ENCODE measurements at regions not wholly inside any gene's neighbourhood (a gene's known extent, or its start where the extent isn't known, plus 50 kb on each side); places are given as distances from the start of the nearest gene placed in this dataset.
"Not testable (repeated sequence)": the region's sequence is repeated elsewhere in the genome, so short reads cannot be mapped to it uniquely, and the experiment has no call there.

DNA sequence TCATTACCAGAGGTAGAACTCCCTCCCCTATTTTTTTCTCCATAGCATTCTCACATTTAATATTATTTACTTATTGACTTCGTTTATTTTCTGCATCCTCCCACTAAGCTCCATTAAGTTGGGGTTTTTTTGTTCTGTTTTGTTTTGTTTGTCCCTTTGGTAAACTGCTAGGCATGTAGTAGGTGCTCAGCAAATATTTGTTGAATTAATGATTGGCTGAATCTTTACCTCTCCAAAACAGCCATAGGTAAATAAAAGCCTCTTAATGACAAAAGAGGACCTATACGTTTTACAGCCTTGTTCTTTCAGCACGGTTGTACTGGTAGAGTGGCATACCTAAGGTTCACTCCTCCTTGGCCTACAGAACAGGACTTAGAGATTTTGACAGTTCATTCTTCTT is 52.0 kb downstream of the PRORP start:
- DNase-seq, result no peak

- DNase-seq, result no peak
These were observed 57.8 kb downstream of the PRORP start for GRCh38 chr14:35180179-35180578.

GRCh38 chr14:35184891-35185290 is 62.5 kb downstream of the PRORP start:
- DNase-seq, result not testable (repeated sequence)

- DNase-seq, result no peak
These were observed 67.1 kb downstream of the PRORP start for GRCh38 chr14:35189422-35189821.

DNA sequence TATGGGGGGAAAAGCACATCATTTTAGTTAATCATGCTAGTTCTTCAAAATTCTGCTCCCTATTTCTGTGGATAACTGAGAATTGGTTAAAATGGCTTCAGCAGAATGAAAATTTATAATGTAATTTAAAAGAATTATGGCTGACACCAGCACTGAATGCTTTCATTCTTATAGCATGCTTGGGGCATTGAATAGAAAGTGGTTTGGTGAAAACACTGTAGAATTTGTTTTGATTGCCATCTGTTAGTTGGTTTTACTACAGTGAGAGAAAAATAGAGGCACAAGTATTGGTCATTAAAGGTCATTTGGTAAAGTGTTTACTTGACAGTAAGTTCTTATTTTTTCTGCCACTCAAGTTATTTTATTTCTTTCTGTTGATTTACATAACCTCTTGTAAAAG is 70.8 kb downstream of the PRORP start:
- DNase-seq, result no peak

DNA sequence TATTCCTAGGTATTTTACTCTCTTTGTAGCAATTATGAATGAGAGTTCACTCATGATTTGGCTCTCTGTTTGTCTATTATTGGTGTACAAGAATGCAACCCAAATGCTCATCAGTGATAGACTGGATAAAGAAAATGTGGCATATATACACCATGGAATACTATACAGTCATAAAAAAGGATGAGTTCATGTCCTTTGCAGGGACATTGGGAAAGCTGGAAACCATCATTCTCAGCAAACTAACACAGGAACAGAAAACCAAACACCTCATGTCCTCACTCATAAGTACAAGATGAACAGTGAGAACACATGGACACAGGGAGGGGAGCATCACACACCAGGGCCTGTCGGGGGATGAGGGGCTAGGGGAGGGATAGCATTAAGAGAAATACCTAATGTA is 71.8 kb downstream of the PRORP start:
- DNase-seq, result not testable (repeated sequence)

GRCh38 chr14:35196571-35196970 is 74.2 kb downstream of the PRORP start:
- DNase-seq, result no peak

DNA sequence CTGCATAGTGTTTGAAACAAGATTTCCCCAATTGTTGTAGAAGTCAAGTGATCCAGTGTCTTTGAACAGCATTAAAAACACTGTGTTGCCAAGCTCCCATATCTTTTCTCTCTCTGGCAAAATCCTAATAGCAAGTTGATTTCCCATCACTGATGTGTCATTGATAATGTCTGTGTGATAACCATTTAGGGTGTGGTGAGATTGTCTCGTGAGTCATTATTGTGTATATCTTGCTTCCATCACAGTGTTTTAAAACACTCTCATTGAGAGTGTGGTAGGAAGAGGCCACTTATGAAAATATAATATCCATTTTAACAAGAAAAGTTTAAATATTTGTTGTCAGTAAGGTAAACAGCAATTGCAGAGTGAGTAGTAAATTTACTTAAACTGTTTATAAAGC is 74.7 kb downstream of the PRORP start:
- peak; percentile 13 for DNase-seq

GRCh38 chr14:35201066-35201465 is 78.7 kb downstream of the PRORP start:
- no peak for DNase-seq

- no peak for DNase-seq
These were observed 79.8 kb downstream of the PRORP start for GRCh38 chr14:35202195-35202594.

- DNase-seq, result no peak
These were observed 83.4 kb downstream of the PRORP start for GRCh38 chr14:35205737-35206136.

DNA sequence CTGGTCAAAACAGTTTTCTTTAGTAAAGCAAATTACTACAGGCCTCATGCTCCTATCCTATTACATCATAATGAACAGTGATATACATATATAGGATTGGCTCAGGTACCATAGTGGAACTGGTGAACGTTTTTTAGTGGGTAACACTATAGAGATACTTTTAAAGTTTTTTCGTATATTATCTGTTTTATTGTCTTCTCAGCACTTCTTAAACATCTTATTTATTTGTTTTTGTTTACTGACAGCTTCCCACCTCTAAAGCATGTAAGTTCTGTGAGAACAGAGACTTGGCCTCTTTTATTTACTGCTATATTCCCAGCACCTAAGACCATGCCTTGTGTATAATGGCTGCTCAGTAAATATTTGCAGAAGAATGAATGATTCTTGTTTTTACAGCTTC is 81.1 kb upstream of the PSMA6 start:
- DNase-seq, result no peak

DNA sequence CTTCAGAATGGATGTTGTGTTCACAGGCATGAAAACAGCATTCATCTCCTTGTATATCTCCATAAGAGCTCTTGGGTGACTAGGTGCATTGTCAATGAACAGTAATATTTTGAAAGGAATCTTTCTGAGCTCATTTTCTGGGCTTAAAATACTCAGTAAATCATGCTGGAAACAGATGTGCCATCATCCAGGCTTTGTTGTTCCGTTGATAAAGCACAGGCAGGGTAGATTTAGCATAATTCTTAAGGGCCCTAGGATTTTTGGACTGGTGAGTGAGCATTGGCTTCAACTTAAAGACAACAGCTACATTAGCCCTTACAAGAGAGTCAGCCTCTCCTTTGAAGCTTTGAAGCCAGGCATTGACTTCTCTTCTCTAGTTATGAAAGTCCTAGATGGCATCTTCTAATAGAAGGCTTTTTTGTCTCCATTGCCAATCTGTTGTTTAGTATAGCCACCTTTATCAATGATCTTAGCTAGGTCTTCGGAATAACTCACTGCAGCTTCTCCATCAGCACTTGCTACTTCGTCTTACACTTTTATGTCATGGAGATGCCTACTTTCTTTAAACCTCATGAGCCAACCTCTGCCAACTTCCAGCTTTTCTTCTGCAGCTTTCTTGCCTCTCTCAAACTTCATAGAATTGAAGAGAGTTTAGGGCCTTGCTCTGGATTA is 79.6 kb upstream of the PSMA6 start:
- no peak for DNase-seq

DNA sequence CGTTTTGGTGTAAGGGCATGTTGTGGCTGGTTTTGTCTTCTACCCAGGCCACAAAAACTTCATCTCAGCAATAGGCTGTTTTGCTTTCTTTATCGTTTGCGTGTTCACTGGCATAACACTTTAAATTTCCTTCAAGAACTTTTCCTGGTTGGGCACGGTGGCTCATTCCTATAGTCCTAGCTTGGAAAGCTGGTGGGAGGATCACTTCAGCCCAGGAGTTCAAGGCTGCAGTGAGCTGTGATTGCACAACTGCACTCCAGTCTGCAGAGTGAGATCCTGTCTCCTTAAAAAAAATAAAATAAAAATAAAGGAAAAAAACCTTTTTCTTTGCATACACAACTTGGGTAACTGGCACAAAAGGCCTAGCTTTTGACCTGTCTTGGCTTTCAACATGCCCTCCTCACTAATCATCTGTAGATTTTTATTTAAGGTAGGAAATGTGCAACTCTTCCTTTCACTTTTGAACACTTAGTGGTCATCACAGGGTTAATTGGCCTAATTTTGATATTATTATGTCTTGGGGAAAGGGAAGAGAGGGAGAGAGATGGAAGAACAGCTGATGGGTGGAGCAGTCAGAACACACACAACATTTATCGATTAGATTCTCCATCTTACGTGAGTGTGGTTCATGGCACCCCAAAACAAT is 78.9 kb upstream of the PSMA6 start:
- DNase-seq, result peak; percentile 42

GRCh38 chr14:35213869-35214387 is 78.3 kb upstream of the PSMA6 start:
- peak; percentile 78 for DNase-seq

- peak; percentile 65 for DNase-seq
These were observed 77.8 kb upstream of the PSMA6 start for GRCh38 chr14:35214402-35214801.

DNA sequence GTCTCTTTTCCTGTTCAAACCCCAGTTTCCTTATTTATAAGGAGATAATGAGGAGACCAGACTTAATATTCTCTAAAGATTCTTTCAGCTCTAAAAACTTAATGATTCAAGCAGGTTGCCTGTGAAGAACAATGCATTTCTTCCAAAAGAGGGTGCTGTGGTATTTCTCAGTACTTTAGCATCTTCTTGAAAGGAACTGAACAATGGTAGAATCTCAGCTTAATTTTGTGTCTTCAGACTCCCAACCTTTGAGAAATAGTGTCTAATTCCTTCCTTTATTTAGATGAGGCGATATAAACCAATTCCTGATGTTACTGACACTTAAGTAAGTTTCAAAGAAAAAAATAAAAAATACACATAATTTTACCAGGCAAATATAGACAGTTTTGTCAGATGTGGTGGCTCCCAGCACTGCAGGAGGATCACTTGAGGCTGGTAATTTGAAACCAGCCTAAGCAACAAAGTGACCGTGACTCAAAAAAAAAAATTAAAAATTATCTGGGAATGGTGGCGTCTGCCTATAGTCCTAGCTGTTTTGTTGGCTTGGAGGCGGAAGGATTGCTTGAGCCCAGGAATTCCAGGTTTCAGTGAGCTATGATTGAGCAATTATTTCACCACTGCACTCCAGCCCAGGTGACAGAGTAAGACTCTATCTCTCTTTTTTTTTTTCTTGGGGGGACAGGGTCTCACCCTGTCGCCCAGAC is 76.9 kb upstream of the PSMA6 start:
- peak; percentile 66 for DNase-seq

- not testable (repeated sequence) for DNase-seq
These were observed 74.0 kb upstream of the PSMA6 start for GRCh38 chr14:35218176-35218575.

GRCh38 chr14:35218963-35219362 is 73.2 kb upstream of the PSMA6 start:
- no peak for DNase-seq

DNA sequence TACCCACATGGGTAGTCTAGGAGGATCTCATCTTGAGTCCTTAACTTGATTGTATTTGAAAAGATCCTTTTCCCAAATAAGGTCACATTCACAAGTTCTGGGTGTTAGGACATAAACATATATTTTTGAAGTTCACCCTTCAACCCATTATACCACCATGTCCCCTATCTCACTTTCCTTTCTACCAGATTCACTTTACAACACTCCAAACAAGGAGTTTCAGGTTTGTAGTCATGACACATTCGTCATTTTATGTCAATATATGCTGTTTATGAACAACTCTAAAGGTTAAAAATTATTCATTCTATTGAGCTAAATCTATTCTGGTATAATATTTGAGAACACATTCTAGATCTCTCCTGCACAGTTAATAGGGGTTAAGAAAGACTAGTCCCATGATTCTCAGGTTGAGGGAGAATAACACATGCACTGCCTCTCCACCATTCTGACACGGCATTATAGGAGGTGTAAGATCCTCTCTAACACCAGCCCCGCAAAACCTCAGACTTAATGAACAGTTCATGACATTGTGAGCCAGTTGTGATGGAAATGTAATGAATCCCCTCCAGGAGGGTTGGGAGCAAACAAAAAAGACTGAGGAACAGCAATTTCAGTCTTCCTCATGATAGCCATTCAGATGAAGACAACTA is 72.0 kb upstream of the PSMA6 start:
- DNase-seq, result peak; percentile 14

DNA sequence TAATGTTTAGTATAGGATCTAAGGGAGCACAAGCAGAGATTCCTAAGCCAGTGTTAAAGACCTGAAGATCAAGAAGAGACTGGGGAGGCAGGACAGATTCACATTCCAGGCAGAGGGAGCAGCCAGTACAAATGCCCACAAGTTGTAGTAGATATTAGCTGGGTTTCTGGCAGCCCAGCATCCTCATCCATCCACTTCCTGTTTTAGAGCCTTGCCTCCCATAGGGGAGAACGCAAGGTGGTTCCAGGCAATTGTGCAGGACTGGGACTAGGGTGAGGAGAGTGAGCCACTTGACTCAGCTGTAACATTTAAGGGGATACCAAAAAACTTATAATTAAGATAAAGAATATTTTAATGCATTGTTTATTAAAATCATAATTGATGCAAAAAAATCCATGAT is 71.3 kb upstream of the PSMA6 start:
- peak; percentile 29 for DNase-seq

DNA sequence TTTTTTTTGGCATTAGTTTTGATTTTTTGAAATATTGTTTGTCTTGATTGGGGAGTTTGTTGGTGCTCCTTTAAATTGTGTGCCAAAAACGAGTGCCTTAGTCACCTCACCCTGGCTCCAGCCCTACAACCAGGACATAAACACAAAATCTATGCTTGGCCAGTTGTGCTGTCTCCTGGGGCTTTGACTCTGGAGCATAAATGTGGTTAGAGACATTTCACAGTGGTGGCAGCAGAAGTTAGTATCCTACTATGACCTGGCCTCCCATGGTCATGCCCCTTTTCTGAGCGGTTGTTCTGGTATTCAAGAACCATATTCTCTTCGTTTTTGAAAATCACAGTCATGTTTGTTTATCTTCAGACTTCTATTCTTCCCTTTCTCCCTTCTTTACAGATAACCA is 70.7 kb upstream of the PSMA6 start:
- DNase-seq, result no peak

DNA sequence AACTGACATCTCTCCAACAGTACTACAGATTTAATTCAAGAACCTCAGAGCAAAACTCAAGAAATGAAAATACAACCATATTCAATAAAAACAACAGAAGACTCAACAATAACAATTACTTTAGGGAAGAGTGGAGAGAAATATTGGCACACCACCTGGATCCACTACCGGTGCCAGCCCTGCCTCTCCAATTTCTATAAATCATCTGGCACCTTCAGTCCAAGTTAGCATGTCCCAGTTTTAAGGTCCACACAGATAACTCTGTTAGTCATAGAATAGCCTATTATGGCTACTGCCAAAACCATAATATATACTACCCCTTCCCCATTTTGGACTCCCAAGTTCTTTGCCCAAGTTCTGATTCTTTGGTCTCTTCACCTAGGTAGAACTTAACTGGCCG is 69.9 kb upstream of the PSMA6 start:
- no peak for DNase-seq
